HG03432 (cell line): ENCODE measurements at regions not wholly inside any gene's neighbourhood (a gene's known extent, or its start where the extent isn't known, plus 50 kb on each side); places are given as distances from the start of the nearest gene placed in this dataset.

ENCODE experiments used
- ATAC-seq: cut with Tn5 transposase; IDR thresholded peaks from one replicate; pipeline ENCODE4 v1.9.1; 2021; ENCODE audit warnings: mild to moderate bottlenecking, moderate library complexity; ENCODE audit not compliant: unreplicated experiment

GRCh38 chr15:96565266-96565665 lies 234.8 kb downstream of the NR2F2 start:
- no peak for ATAC-seq

- ATAC-seq = no peak
Observed at GRCh38 chr15:96574782-96575181, 244.3 kb downstream of the NR2F2 start.

GRCh38 chr15:96576596-96576995 lies 246.1 kb downstream of the NR2F2 start:
- no peak for ATAC-seq

- no peak for ATAC-seq
Observed at GRCh38 chr15:96578393-96578792, 247.9 kb downstream of the NR2F2 start.

- ATAC-seq = no peak
Observed at GRCh38 chr15:96581371-96581770, 250.9 kb downstream of the NR2F2 start.

- no peak for ATAC-seq
Observed at GRCh38 chr15:96582473-96582872, 252.0 kb downstream of the NR2F2 start.

- no peak for ATAC-seq
Observed at GRCh38 chr15:96583671-96584070, 253.2 kb downstream of the NR2F2 start.

GRCh38 chr15:96585484-96586386 lies 255.2 kb downstream of the NR2F2 start:
- no peak for ATAC-seq

GRCh38 chr15:96586901-96587300 lies 256.4 kb downstream of the NR2F2 start:
- ATAC-seq = no peak

- ATAC-seq = no peak
Observed at GRCh38 chr15:96589864-96590263, 259.4 kb downstream of the NR2F2 start.

- ATAC-seq = no peak
Observed at GRCh38 chr15:96593735-96594134, 263.2 kb downstream of the NR2F2 start.

GRCh38 chr15:96595951-96596350 lies 265.5 kb downstream of the NR2F2 start:
- ATAC-seq = no peak

GRCh38 chr15:96598514-96598913 lies 268.0 kb downstream of the NR2F2 start:
- no peak for ATAC-seq

GRCh38 chr15:96599268-96599667 lies 268.8 kb downstream of the NR2F2 start:
- ATAC-seq = no peak

GRCh38 chr15:96600350-96600749 lies 269.9 kb downstream of the NR2F2 start:
- ATAC-seq = no peak

GRCh38 chr15:96606617-96607016 lies 276.1 kb downstream of the NR2F2 start:
- ATAC-seq = no peak

GRCh38 chr15:96610757-96611156 lies 280.3 kb downstream of the NR2F2 start:
- ATAC-seq = no peak

GRCh38 chr15:96612917-96613316 lies 282.4 kb downstream of the NR2F2 start:
- ATAC-seq = no peak

GRCh38 chr15:96619174-96619573 lies 288.7 kb downstream of the NR2F2 start:
- ATAC-seq = no peak

GRCh38 chr15:96622714-96623113 lies 292.2 kb downstream of the NR2F2 start:
- no peak for ATAC-seq

- ATAC-seq = no peak
Observed at GRCh38 chr15:96625256-96625655, 294.8 kb downstream of the NR2F2 start.

- ATAC-seq = no peak
Observed at GRCh38 chr15:96627031-96627568, 296.6 kb downstream of the NR2F2 start.
